ENCODE measurements at regions not wholly inside any gene's neighbourhood (a gene's known extent, or its start where the extent isn't known, plus 50 kb on each side); places are given as distances from the start of the nearest gene placed in this dataset.

GRCh38 chr4:188336891-188337290 lies 197.7 kb downstream of the TRIML1 start:
- POLR2A ChIA-PET = no interaction called here
- no peak for ATAC-seq
- no peaks in the 10 kb centered on the region for H3K4me1 ChIP-seq (ENCODE audit: control insufficient read depth, insufficient read depth, low read length)

GRCh38 chr4:188341428-188341827 lies 202.2 kb downstream of the TRIML1 start:
- ATAC-seq (no peak), DNase-seq (ENCODE audit: low read depth, low spot score) (no peak)
- Histone ChIP-seq H3K36me3 (ENCODE audit: control insufficient read depth, insufficient read depth, low read length) (no peaks in the 10 kb centered on the region), H3K9me3 (ENCODE audit: control insufficient read depth, insufficient read depth, low read depth, low read length) (no peaks in the 10 kb centered on the region), H3K4me1 (ENCODE audit: control insufficient read depth, insufficient read depth, low read length) (no peaks in the 10 kb centered on the region), H3K4me3 (ENCODE audit: low read depth in 2 of 2, low read length in 2 of 2) (no peak overlapping the region), H3K27ac (ENCODE audit: low read length) (no peak overlapping the region), H3K27me3 (ENCODE audit: control insufficient read depth, insufficient read depth, low read length) (no peaks in the 10 kb centered on the region)
- no TSS peak for BruUV-seq (replicated peaks)
- no peak for TF ChIP-seq REST (IDR thresholded peaks at IDR 0.05; ENCODE audit: insufficient read depth in 1 of 2, low read depth in 2 of 2, low read length in 1 of 2)
- no peak for TF ChIP-seq POLR2AphosphoS5 (IDR thresholded peaks at IDR 0.05; ENCODE audit: low read depth, low read length)
- no peak for TF ChIP-seq CTCF (IDR thresholded peaks at IDR 0.05)
- no peak for TF ChIP-seq TCF7L2 (IDR thresholded peaks at IDR 0.05; ENCODE audit: low read depth, low read length)
- no peak for TF ChIP-seq SIN3A (IDR thresholded peaks at IDR 0.05; ENCODE audit: borderline replicate concordance, insufficient read depth, low read depth, low read length)
- ChIA-PET CTCF (no interaction called here), POLR2A (no interaction called here)
- intact Hi-C loops (cut with micrococcal nuclease; ENCODE audit: unreplicated experiment) (no loop called here), in situ Hi-C loops (cut with HindIII; ENCODE audit: low pct_unique_long_range_greater_than_20kb, low sequenced_read_pairs) (no loop called here)

More at GRCh38 chr4:188336891-188337290, 197.7 kb downstream of the TRIML1 start:
- in situ Hi-C loops (cut with HindIII; ENCODE audit: low pct_unique_long_range_greater_than_20kb, low sequenced_read_pairs) (no loop called here), intact Hi-C loops (cut with micrococcal nuclease; ENCODE audit: unreplicated experiment) (no loop called here)
- CTCF ChIA-PET = no interaction called here
- TF ChIP-seq POLR2AphosphoS5 (IDR thresholded peaks at IDR 0.05; ENCODE audit: low read depth, low read length) (no peak), CTCF (IDR thresholded peaks at IDR 0.05) (no peak), TCF7L2 (IDR thresholded peaks at IDR 0.05; ENCODE audit: low read depth, low read length) (no peak), SIN3A (IDR thresholded peaks at IDR 0.05; ENCODE audit: borderline replicate concordance, insufficient read depth, low read depth, low read length) (no peak), REST (IDR thresholded peaks at IDR 0.05; ENCODE audit: insufficient read depth in 1 of 2, low read depth in 2 of 2, low read length in 1 of 2) (no peak)
- H3K4me3 ChIP-seq (ENCODE audit: low read depth in 2 of 2, low read length in 2 of 2) = no peak overlapping the region
- no peak overlapping the region for H3K27ac ChIP-seq (ENCODE audit: low read length)
- BruUV-seq (replicated peaks) = no TSS peak
- H3K36me3 ChIP-seq (ENCODE audit: control insufficient read depth, insufficient read depth, low read length) = no peaks in the 10 kb centered on the region
- no peaks in the 10 kb centered on the region for H3K9me3 ChIP-seq (ENCODE audit: control insufficient read depth, insufficient read depth, low read depth, low read length)
- no peak for DNase-seq (ENCODE audit: low read depth, low spot score)
- no peaks in the 10 kb centered on the region for H3K27me3 ChIP-seq (ENCODE audit: control insufficient read depth, insufficient read depth, low read length)
